Activated CD8-positive, alpha-beta T cell treated with anti-CD3 and anti-CD28 coated beads for 36 hours (primary cell): ENCODE measurements at regions not wholly inside any gene's neighbourhood (a gene's known extent, or its start where the extent isn't known, plus 50 kb on each side); places are given as distances from the start of the nearest gene placed in this dataset.

Source experiments
- ATAC-seq: fragments of 200-7000 bp; cut with Tn5 transposase; one replicate; pipeline ENCODE4 v1.10.0; 2021; ENCODE audit warnings: mild to moderate bottlenecking, moderate library complexity
- CTCF ChIA-PET: fragments of 350-600 bp; sonication (Branson Sonifier 250); formaldehyde crosslinking; loops from one replicate; lab custom pipeline; 2021; ENCODE audit warnings: antibody characterized with exemption; lab: Charles Lee
- POLR2A ChIA-PET: fragments of 350-600 bp; sonication (Branson Sonifier 250); formaldehyde crosslinking; loops from one replicate; lab custom pipeline; 2021; ENCODE audit warnings: antibody characterized with exemption; lab: Charles Lee
- DNase-seq: peaks from one replicate; pipeline ENCODE4 v3.0.0-alpha.2; 2020
- H3K27ac Mint-ChIP-seq: one replicate; pipeline ENCODE4 v1.8.0; 2021; ENCODE audit warnings: mild to moderate bottlenecking, mixed read lengths
- H3K27me3 Mint-ChIP-seq: one replicate; pipeline ENCODE4 v1.8.0; 2021; ENCODE audit warnings: mixed read lengths
- H3K36me3 Mint-ChIP-seq: one replicate; pipeline ENCODE4 v1.8.0; 2021; ENCODE audit warnings: low read depth, mixed read lengths
- H3K4me1 Mint-ChIP-seq: one replicate; pipeline ENCODE4 v1.8.0; 2021; ENCODE audit warnings: low read depth, mixed read lengths
- H3K4me3 Mint-ChIP-seq: one replicate; pipeline ENCODE4 v1.8.0; 2021; ENCODE audit warnings: mild to moderate bottlenecking, moderate library complexity, mixed read lengths
- H3K9me3 Mint-ChIP-seq: one replicate; pipeline ENCODE4 v1.8.0; 2021; ENCODE audit warnings: mixed read lengths
- CTCF ChIP-seq: fragments of 200-600 bp; IDR thresholded peaks from one replicate; pipeline ENCODE4 v1.8.0; 2022; ENCODE audit warnings: antibody characterized with exemption, mild to moderate bottlenecking
- intact Hi-C: fragments of 100-400 bp; cut with micrococcal nuclease; formaldehyde crosslinking; loops from one replicate; pipeline ENCODE4 v1.10.0; 2022

- no peak for DNase-seq
- Mint-ChIP-seq H3K4me1 (no peaks in the 10 kb centered on the region), H3K27me3 (no peaks in the 10 kb centered on the region), H3K36me3 (no peaks in the 10 kb centered on the region), H3K27ac (no peak overlapping the region), H3K9me3 (peaks cover 2% of the 10 kb centered on the region), H3K4me3 (no peak overlapping the region)
- intact Hi-C loops, result no loop called here
- no peak for TF ChIP-seq CTCF
- ChIA-PET POLR2A (no interaction called here), CTCF (no interaction called here)
- ATAC-seq, result no peak
These were observed 208.8 kb downstream of the SLITRK6 start for GRCh38 chr13:85590231-85590931.

GRCh38 chr13:85589021-85589420, 210.2 kb downstream of the SLITRK6 start:
- ChIA-PET CTCF (no interaction called here), POLR2A (no interaction called here)
- DNase-seq (no peak), ATAC-seq (no peak)
- Mint-ChIP-seq H3K9me3 (peaks cover 2% of the 10 kb centered on the region), H3K27ac (no peak overlapping the region), H3K4me3 (no peak overlapping the region), H3K4me1 (no peaks in the 10 kb centered on the region), H3K27me3 (no peaks in the 10 kb centered on the region), H3K36me3 (no peaks in the 10 kb centered on the region)
- intact Hi-C loops, result no loop called here
- no peak for TF ChIP-seq CTCF

- no peak overlapping the region for H3K4me3 Mint-ChIP-seq
- POLR2A ChIA-PET, result no interaction called here
- CTCF ChIA-PET, result no interaction called here
- intact Hi-C loops, result no loop called here
- DNase-seq (no peak), ATAC-seq (no peak)
- no peak for TF ChIP-seq CTCF
- H3K27ac Mint-ChIP-seq, result no peak overlapping the region
- no peaks in the 10 kb centered on the region for H3K27me3 Mint-ChIP-seq
- no peaks in the 10 kb centered on the region for H3K36me3 Mint-ChIP-seq
- H3K4me1 Mint-ChIP-seq, result no peaks in the 10 kb centered on the region
- H3K9me3 Mint-ChIP-seq, result peaks cover 2% of the 10 kb centered on the region
These were observed 210.9 kb downstream of the SLITRK6 start for GRCh38 chr13:85588359-85588758.

GRCh38 chr13:85586856-85587255, 212.4 kb downstream of the SLITRK6 start:
- no peak for TF ChIP-seq CTCF
- ATAC-seq (no peak), DNase-seq (no peak)
- Mint-ChIP-seq H3K27me3 (no peaks in the 10 kb centered on the region), H3K9me3 (peaks cover 3% of the 10 kb centered on the region), H3K36me3 (no peaks in the 10 kb centered on the region), H3K4me1 (no peaks in the 10 kb centered on the region), H3K4me3 (no peak overlapping the region), H3K27ac (no peak overlapping the region)
- POLR2A ChIA-PET, result interaction anchor here (0.6 kb wide), 1 partner anchor 785 kb away, joined by 3 read pairs; no protein-coding TSS in a partner anchor
- intact Hi-C loops, result no loop called here
- CTCF ChIA-PET, result no interaction called here

- peaks cover 3% of the 10 kb centered on the region for H3K9me3 Mint-ChIP-seq
- CTCF ChIA-PET, result no interaction called here
- no peaks in the 10 kb centered on the region for H3K27me3 Mint-ChIP-seq
- intact Hi-C loops, result no loop called here
- no peak overlapping the region for H3K27ac Mint-ChIP-seq
- no peak overlapping the region for H3K4me3 Mint-ChIP-seq
- POLR2A ChIA-PET, result no interaction called here
- no peak for ATAC-seq
- TF ChIP-seq CTCF, result no peak
- no peaks in the 10 kb centered on the region for H3K4me1 Mint-ChIP-seq
- no peak for DNase-seq
- no peaks in the 10 kb centered on the region for H3K36me3 Mint-ChIP-seq
These were observed 212.8 kb downstream of the SLITRK6 start for GRCh38 chr13:85586422-85586831.
